Dendritic cell treated with granulocyte-macrophage colony-stimulating factor and Interleukin-4, amounts not matched to agents 40 ng/mL and 50 ng/mL, for 4 days (primary cell): ENCODE measurements at regions not wholly inside any gene's neighbourhood (a gene's known extent, or its start where the extent isn't known, plus 50 kb on each side); places are given as distances from the start of the nearest gene placed in this dataset.

ENCODE experiments used
- H3K27ac Mint-ChIP-seq: one replicate; pipeline ENCODE4 v1.8.0; 2022; ENCODE audit warnings: mild to moderate bottlenecking, mixed read lengths
- H3K27me3 Mint-ChIP-seq: one replicate; pipeline ENCODE4 v1.8.0; 2022; ENCODE audit warnings: mild to moderate bottlenecking, mixed read lengths
- H3K36me3 Mint-ChIP-seq: one replicate; pipeline ENCODE4 v1.8.0; 2022; ENCODE audit warnings: low read depth, mixed read lengths
- H3K4me1 Mint-ChIP-seq: one replicate; pipeline ENCODE4 v1.8.0; 2022; ENCODE audit warnings: low read depth, mixed read lengths
- H3K4me3 Mint-ChIP-seq: one replicate; pipeline ENCODE4 v1.8.0; 2022; ENCODE audit warnings: mild to moderate bottlenecking, moderate library complexity, mixed read lengths
- H3K9me3 Mint-ChIP-seq: one replicate; pipeline ENCODE4 v1.8.0; 2022; ENCODE audit warnings: mixed read lengths
- intact Hi-C: fragments of 100-400 bp; cut with micrococcal nuclease; formaldehyde crosslinking; loops from one replicate; pipeline ENCODE4 v1.15.0; 2022

DNA sequence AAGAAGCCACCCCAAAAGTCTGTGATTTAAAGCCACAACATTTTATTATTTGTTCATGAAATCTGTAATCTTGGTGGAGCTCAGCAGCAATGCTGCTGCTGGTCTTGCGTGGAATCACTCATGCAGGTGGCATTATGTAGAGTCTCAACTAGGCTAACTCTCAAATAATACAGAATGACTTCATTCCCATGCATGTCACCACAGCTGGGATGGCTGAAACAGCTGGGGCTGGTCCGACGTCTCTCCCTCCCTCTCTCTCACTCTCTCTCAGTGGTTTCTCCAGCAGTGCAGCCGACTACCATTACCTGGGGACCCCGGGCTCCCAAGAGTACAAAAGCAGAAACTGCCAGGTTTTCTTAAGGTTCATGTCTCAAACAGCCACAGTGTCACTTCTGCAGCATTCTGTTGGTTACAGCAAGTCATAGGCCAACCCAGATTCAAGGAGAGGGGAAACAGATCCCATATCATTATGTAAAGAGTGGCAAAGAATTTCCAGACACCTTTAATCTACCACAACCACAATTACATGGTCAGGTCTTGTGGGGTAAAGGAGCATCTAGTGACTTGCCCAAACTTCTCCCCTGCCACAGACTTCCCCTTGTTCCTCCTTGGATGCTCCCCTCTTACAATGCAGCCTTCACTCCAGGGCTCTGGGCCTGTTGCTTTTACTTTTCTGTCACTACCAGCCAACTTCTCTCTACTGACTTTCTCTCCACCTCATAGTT lies 192.0 kb upstream of the HMGA2 start:
- H3K9me3 Mint-ChIP-seq, result no peaks in the 10 kb centered on the region
- no peak overlapping the region for H3K27ac Mint-ChIP-seq
- intact Hi-C loops, result no loop called here
- H3K27me3 Mint-ChIP-seq, result no peaks in the 10 kb centered on the region
- H3K36me3 Mint-ChIP-seq, result no peaks in the 10 kb centered on the region
- no peaks in the 10 kb centered on the region for H3K4me1 Mint-ChIP-seq
- H3K4me3 Mint-ChIP-seq, result no peak overlapping the region

- intact Hi-C loops, result no loop called here
- Mint-ChIP-seq H3K4me1 (no peaks in the 10 kb centered on the region), H3K4me3 (no peak overlapping the region)
Observed at GRCh38 chr12:65634061-65634460, 190.2 kb upstream of the HMGA2 start.

DNA sequence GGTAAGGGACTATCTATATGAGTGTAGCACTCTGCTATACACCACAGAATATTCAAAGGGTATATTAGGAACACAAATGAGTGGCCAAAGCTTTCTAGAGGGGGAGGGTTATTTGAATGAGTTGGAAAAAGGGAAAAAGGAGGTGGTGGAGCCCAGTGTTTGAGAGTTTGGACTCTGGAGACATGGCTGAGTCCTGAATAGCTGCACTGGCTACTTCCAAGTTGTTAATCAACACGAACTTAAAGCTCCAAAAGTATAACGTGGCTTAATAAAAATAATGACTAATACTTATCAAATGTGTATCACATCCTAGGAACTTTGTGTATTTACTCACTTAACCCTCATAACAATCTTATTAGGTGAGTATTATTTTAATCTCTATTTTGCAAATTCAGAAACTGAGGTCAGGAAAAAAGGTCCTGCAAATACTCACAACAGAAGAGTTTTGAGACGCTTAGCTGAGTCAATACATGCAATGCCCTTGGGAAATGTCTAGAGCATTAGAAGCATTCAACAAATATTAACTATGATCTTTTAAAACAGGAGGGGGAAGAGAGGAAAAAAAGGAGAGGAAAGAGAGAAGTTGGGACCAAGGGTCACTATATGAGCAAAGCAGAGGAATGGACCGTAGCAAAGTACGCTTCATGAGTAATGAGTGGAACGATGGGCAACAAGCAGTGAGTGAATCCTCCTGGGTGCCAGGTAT lies 189.5 kb upstream of the HMGA2 start:
- no peaks in the 10 kb centered on the region for H3K36me3 Mint-ChIP-seq
- no peak overlapping the region for H3K27ac Mint-ChIP-seq
- H3K4me3 Mint-ChIP-seq, result no peak overlapping the region

More at GRCh38 chr12:65634061-65634460, 190.2 kb upstream of the HMGA2 start:
- Mint-ChIP-seq H3K9me3 (no peaks in the 10 kb centered on the region), H3K27me3 (no peaks in the 10 kb centered on the region), H3K27ac (no peak overlapping the region), H3K36me3 (no peaks in the 10 kb centered on the region)

DNA sequence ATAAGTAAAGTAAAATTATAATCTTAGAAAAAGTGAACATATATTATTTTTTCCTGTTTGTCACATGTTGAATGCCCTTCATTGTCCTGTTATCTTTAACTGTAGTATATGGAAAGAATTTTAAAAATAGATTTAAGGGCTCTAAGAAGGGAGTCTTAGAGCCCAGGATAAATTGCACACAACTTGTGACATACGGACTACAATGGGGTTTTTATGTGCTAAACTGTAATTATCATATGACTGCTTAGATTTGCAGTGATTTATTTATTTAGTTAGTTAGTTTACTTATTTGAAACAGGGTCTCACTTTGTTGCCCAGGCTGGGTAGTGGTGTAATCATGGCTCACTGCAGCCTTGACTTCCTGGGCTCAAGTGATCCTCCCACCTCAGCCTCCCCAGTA lies 187.8 kb upstream of the HMGA2 start:
- Mint-ChIP-seq H3K9me3 (no peaks in the 10 kb centered on the region), H3K27me3 (no peaks in the 10 kb centered on the region), H3K4me3 (no peak overlapping the region), H3K36me3 (no peaks in the 10 kb centered on the region), H3K4me1 (no peaks in the 10 kb centered on the region), H3K27ac (no peak overlapping the region)
- intact Hi-C loops, result no loop called here

More for the DNA sequence above, 189.5 kb upstream of the HMGA2 start:
- Mint-ChIP-seq H3K9me3 (no peaks in the 10 kb centered on the region), H3K4me1 (no peaks in the 10 kb centered on the region), H3K27me3 (no peaks in the 10 kb centered on the region)
- intact Hi-C loops, result no loop called here

DNA sequence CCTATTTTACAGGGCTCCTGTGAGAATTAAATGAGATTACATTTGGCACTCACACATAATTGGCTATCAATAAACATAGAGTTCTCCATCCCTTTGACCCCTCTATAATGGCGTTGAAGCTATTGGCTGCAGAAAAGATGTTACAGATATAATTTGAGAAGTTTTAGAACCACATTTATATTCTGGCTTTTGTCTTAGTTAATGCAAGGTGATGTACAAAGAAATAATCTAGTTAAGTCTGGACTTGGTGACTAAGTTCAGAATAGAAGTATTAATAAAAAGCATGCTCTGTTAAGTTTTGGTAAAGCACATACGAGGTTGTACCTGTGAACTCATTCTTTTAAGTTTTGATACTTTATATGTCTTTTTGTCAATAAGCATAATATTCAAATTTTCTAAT lies 187.1 kb upstream of the HMGA2 start:
- no peaks in the 10 kb centered on the region for H3K27me3 Mint-ChIP-seq
- H3K27ac Mint-ChIP-seq, result no peak overlapping the region
- no peaks in the 10 kb centered on the region for H3K4me1 Mint-ChIP-seq
- intact Hi-C loops, result no loop called here
- H3K36me3 Mint-ChIP-seq, result no peaks in the 10 kb centered on the region
- H3K9me3 Mint-ChIP-seq, result no peaks in the 10 kb centered on the region
- no peak overlapping the region for H3K4me3 Mint-ChIP-seq

- H3K27me3 Mint-ChIP-seq, result peaks cover 2% of the 10 kb centered on the region
- no peak overlapping the region for H3K27ac Mint-ChIP-seq
- H3K9me3 Mint-ChIP-seq, result no peaks in the 10 kb centered on the region
- intact Hi-C loops, result no loop called here
- no peaks in the 10 kb centered on the region for H3K4me1 Mint-ChIP-seq
- H3K36me3 Mint-ChIP-seq, result no peaks in the 10 kb centered on the region
- no peak overlapping the region for H3K4me3 Mint-ChIP-seq
Observed at GRCh38 chr12:65637774-65638173, 186.5 kb upstream of the HMGA2 start.

DNA sequence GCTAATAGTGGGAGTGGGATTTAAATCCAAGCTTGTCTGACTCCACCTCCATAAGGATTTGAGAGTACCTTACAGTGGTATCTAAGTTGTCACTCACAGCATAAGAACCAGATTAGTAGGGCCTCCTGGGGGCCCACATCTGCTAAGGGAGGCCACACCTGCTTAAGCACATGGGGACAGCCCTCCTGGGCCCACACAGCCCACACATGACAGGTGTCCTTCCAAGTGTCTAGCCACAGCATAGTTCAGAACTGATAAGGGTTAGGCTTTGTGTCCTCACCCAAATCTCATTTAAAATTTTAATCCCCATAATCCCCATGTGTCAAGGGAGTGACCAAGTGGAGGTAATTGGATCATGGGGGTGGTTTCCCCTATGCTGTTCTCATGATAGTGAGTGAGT lies 186.0 kb upstream of the HMGA2 start:
- Mint-ChIP-seq H3K4me3 (no peak overlapping the region), H3K27me3 (peaks cover 2% of the 10 kb centered on the region), H3K4me1 (no peaks in the 10 kb centered on the region), H3K27ac (no peak overlapping the region), H3K36me3 (no peaks in the 10 kb centered on the region), H3K9me3 (no peaks in the 10 kb centered on the region)
- intact Hi-C loops, result no loop called here

- Mint-ChIP-seq H3K27me3 (peaks cover 2% of the 10 kb centered on the region), H3K36me3 (no peaks in the 10 kb centered on the region), H3K9me3 (no peaks in the 10 kb centered on the region), H3K4me3 (no peak overlapping the region), H3K27ac (no peak overlapping the region), H3K4me1 (no peaks in the 10 kb centered on the region)
- intact Hi-C loops, result no loop called here
Observed at GRCh38 chr12:65640489-65640901, 183.8 kb upstream of the HMGA2 start.

- Mint-ChIP-seq H3K4me3 (no peak overlapping the region), H3K27ac (no peak overlapping the region), H3K4me1 (no peaks in the 10 kb centered on the region), H3K27me3 (peaks cover 7% of the 10 kb centered on the region), H3K9me3 (no peaks in the 10 kb centered on the region), H3K36me3 (no peaks in the 10 kb centered on the region)
- intact Hi-C loops, result no loop called here
Observed at GRCh38 chr12:65642061-65642661, 182.1 kb upstream of the HMGA2 start.

- Mint-ChIP-seq H3K27ac (no peak overlapping the region), H3K4me1 (no peaks in the 10 kb centered on the region), H3K9me3 (no peaks in the 10 kb centered on the region), H3K36me3 (no peaks in the 10 kb centered on the region), H3K4me3 (no peak overlapping the region), H3K27me3 (peaks cover 7% of the 10 kb centered on the region)
- intact Hi-C loops, result no loop called here
Observed at GRCh38 chr12:65643171-65643570, 181.1 kb upstream of the HMGA2 start.

- no peaks in the 10 kb centered on the region for H3K9me3 Mint-ChIP-seq
- H3K36me3 Mint-ChIP-seq, result no peaks in the 10 kb centered on the region
- H3K4me3 Mint-ChIP-seq, result no peak overlapping the region
- H3K4me1 Mint-ChIP-seq, result no peaks in the 10 kb centered on the region
- no peak overlapping the region for H3K27ac Mint-ChIP-seq
- intact Hi-C loops, result no loop called here
- H3K27me3 Mint-ChIP-seq, result peaks cover 7% of the 10 kb centered on the region
Observed at GRCh38 chr12:65643595-65644386, 180.5 kb upstream of the HMGA2 start.

- Mint-ChIP-seq H3K27me3 (peaks cover 7% of the 10 kb centered on the region), H3K4me1 (no peaks in the 10 kb centered on the region), H3K4me3 (no peak overlapping the region), H3K27ac (no peak overlapping the region), H3K9me3 (no peaks in the 10 kb centered on the region), H3K36me3 (no peaks in the 10 kb centered on the region)
- intact Hi-C loops, result no loop called here
Observed at GRCh38 chr12:65646127-65646643, 178.1 kb upstream of the HMGA2 start.

GRCh38 chr12:65647074-65647473 lies 177.2 kb upstream of the HMGA2 start:
- no peaks in the 10 kb centered on the region for H3K4me1 Mint-ChIP-seq
- intact Hi-C loops, result no loop called here
- H3K27ac Mint-ChIP-seq, result no peak overlapping the region
- H3K4me3 Mint-ChIP-seq, result no peak overlapping the region
- H3K27me3 Mint-ChIP-seq, result peaks cover 7% of the 10 kb centered on the region
- no peaks in the 10 kb centered on the region for H3K9me3 Mint-ChIP-seq
- no peaks in the 10 kb centered on the region for H3K36me3 Mint-ChIP-seq

- Mint-ChIP-seq H3K4me3 (no peak overlapping the region), H3K27me3 (peaks cover 5% of the 10 kb centered on the region), H3K9me3 (no peaks in the 10 kb centered on the region), H3K27ac (no peak overlapping the region), H3K36me3 (no peaks in the 10 kb centered on the region), H3K4me1 (peaks cover 3% of the 10 kb centered on the region)
- intact Hi-C loops, result no loop called here
Observed at GRCh38 chr12:65648461-65648860, 175.8 kb upstream of the HMGA2 start.
